CD4-positive, alpha-beta memory T cell (primary cell): ENCODE measurements at regions not wholly inside any gene's neighbourhood (a gene's known extent, or its start where the extent isn't known, plus 50 kb on each side); places are given as distances from the start of the nearest gene placed in this dataset.
"Not testable (repeated sequence)": the region's sequence is repeated elsewhere in the genome, so short reads cannot be mapped to it uniquely, and the experiment has no call there.

Experiments used
- CTCF ChIA-PET: fragments of 350-600 bp; sonication (Branson Sonifier 250); formaldehyde crosslinking; loops from one replicate; lab custom pipeline; 2021; ENCODE audit warnings: inconsistent platforms; ENCODE audit not compliant: partially characterized antibody; lab: Charles Lee
- POLR2A ChIA-PET: fragments of 350-600 bp; sonication (Branson Sonifier 250); formaldehyde crosslinking; loops from one replicate; lab custom pipeline; 2021; ENCODE audit not compliant: partially characterized antibody; lab: Charles Lee
- DNase-seq, 5 donors: peaks; one replicate each; pipeline versions ENCODE4 v3.0.0 to v3.0.0-alpha.2; 2020 to 2022; ENCODE audit warnings: mixed read lengths in 1 of 5
- H3K27ac ChIP-seq: one replicate; pipeline ENCODE4 v1.7.0; 2013; ENCODE audit warnings: low read depth, low read length
- H3K27me3 ChIP-seq: 2 replicates; pipeline ENCODE4 v1.7.0; 2013; ENCODE audit warnings: mild to moderate bottlenecking, low read length, moderate library complexity; ENCODE audit not compliant: insufficient read depth
- H3K36me3 ChIP-seq: 2 replicates; pipeline ENCODE4 v1.7.0; 2013; ENCODE audit warnings: mild to moderate bottlenecking, low read length, moderate library complexity; ENCODE audit not compliant: insufficient read depth
- H3K4me1 ChIP-seq: 2 replicates; pipeline ENCODE4 v1.7.0; 2013; ENCODE audit warnings: mild to moderate bottlenecking, low read length, moderate library complexity; ENCODE audit not compliant: insufficient read depth
- H3K4me3 ChIP-seq, 2 donors: one replicate each; pipeline ENCODE4 v1.7.0; 2013; ENCODE audit warnings: low read length in 2 of 2, mild to moderate bottlenecking in 1 of 2
- H3K9me3 ChIP-seq, 2 donors: one replicate each; pipeline ENCODE4 v1.7.0; 2013; ENCODE audit warnings: low read length in 2 of 2, control low read depth in 1 of 2; ENCODE audit not compliant: control insufficient read depth in 1 of 2
- H3K27ac Mint-ChIP-seq, 7 donors: one replicate each; pipeline ENCODE4 v1.8.0; 2020 to 2021; ENCODE audit warnings: mixed read lengths in 7 of 7, mild to moderate bottlenecking in 6 of 7, inconsistent platforms in 3 of 7, moderate library complexity in 3 of 7
- H3K27me3 Mint-ChIP-seq, 2 donors: one replicate each; pipeline ENCODE4 v1.8.0; 2020 to 2021; ENCODE audit warnings: mixed read lengths in 2 of 2
- H3K36me3 Mint-ChIP-seq, 2 donors: one replicate each; pipeline ENCODE4 v1.8.0; 2020 to 2021; ENCODE audit warnings: mixed read lengths in 2 of 2, inconsistent platforms in 1 of 2, mild to moderate bottlenecking in 1 of 2
- H3K4me1 Mint-ChIP-seq, 4 donors: one replicate each; pipeline ENCODE4 v1.8.0; 2020 to 2021; ENCODE audit warnings: mixed read lengths in 4 of 4, mild to moderate bottlenecking in 1 of 4
- H3K4me3 Mint-ChIP-seq, 8 donors: one replicate each; pipeline ENCODE4 v1.8.0; 2020 to 2021; ENCODE audit warnings: mixed read lengths in 8 of 8, mild to moderate bottlenecking in 7 of 8, moderate library complexity in 6 of 8, inconsistent platforms in 3 of 8
- H3K9me3 Mint-ChIP-seq, 8 donors: one replicate each; pipeline ENCODE4 v1.8.0; 2020 to 2021; ENCODE audit warnings: mixed read lengths in 8 of 8, mild to moderate bottlenecking in 5 of 8, inconsistent platforms in 3 of 8, moderate library complexity in 1 of 8
- intact Hi-C: fragments of 100-400 bp; cut with micrococcal nuclease; formaldehyde crosslinking; loops from one replicate; pipeline ENCODE4 v1.15.1; 2023

GRCh38 chr4:145277011-145277410, 96.6 kb upstream of the OTUD4 start:
- Mint-ChIP-seq H3K4me1 (no peaks in the 10 kb centered on the region), H3K27me3 (peaks cover 2 to 4% of the 10 kb centered on the region in 2 donors), H3K9me3 (no peaks in the 10 kb centered on the region), H3K27ac (no peak overlapping the region), H3K36me3 (no peaks in the 10 kb centered on the region), H3K4me3 (no peak overlapping the region)
- Histone ChIP-seq H3K4me3 (no peak overlapping the region), H3K27me3 (peaks cover 6% of the 10 kb centered on the region), H3K27ac (no peak overlapping the region), H3K36me3 (no peaks in the 10 kb centered on the region), H3K4me1 (no peaks in the 10 kb centered on the region), H3K9me3 (no peaks in the 10 kb centered on the region)
- intact Hi-C loops = no loop called here
- DNase-seq = no peak
- CTCF ChIA-PET = no interaction called here
- POLR2A ChIA-PET = no interaction called here

GRCh38 chr4:145276050-145276449, 95.7 kb upstream of the OTUD4 start:
- Histone ChIP-seq H3K4me1 (no peaks in the 10 kb centered on the region), H3K27me3 (peaks cover 6% of the 10 kb centered on the region), H3K9me3 (no peaks in the 10 kb centered on the region), H3K36me3 (no peaks in the 10 kb centered on the region), H3K27ac (no peak overlapping the region), H3K4me3 (no peak overlapping the region)
- no peak for DNase-seq
- Mint-ChIP-seq H3K36me3 (no peaks in the 10 kb centered on the region), H3K27me3 (peaks cover 2 to 4% of the 10 kb centered on the region in 2 donors), H3K27ac (no peak overlapping the region), H3K9me3 (no peaks in the 10 kb centered on the region), H3K4me1 (no peaks in the 10 kb centered on the region), H3K4me3 (no peak overlapping the region)
- ChIA-PET POLR2A (no interaction called here), CTCF (no interaction called here)
- intact Hi-C loops = no loop called here

GRCh38 chr4:145271194-145271593, 90.8 kb upstream of the OTUD4 start:
- Histone ChIP-seq H3K27me3 (no peaks in the 10 kb centered on the region), H3K9me3 (no peaks in the 10 kb centered on the region), H3K4me3 (no peak overlapping the region), H3K36me3 (no peaks in the 10 kb centered on the region), H3K4me1 (no peaks in the 10 kb centered on the region), H3K27ac (no peak overlapping the region)
- CTCF ChIA-PET = no interaction called here
- Mint-ChIP-seq H3K27me3 (no peaks in the 10 kb centered on the region), H3K36me3 (no peaks in the 10 kb centered on the region), H3K4me1 (no peaks in the 10 kb centered on the region), H3K9me3 (no peaks in the 10 kb centered on the region), H3K27ac (no peak overlapping the region), H3K4me3 (no peak overlapping the region)
- intact Hi-C loops = no loop called here
- POLR2A ChIA-PET = no interaction called here
- DNase-seq = no peak

GRCh38 chr4:145266881-145267280, 86.5 kb upstream of the OTUD4 start:
- no peak overlapping the region for H3K4me3 Mint-ChIP-seq
- no peaks in the 10 kb centered on the region for H3K36me3 ChIP-seq
- intact Hi-C loops = no loop called here
- no peaks in the 10 kb centered on the region for H3K4me1 ChIP-seq
- no peaks in the 10 kb centered on the region for H3K4me1 Mint-ChIP-seq
- no peak overlapping the region for H3K27ac ChIP-seq
- H3K36me3 Mint-ChIP-seq = no peaks in the 10 kb centered on the region
- ChIA-PET POLR2A (no interaction called here), CTCF (no interaction called here)
- H3K27ac Mint-ChIP-seq = no peak overlapping the region
- no peaks in the 10 kb centered on the region for H3K27me3 Mint-ChIP-seq
- no peaks in the 10 kb centered on the region for H3K9me3 ChIP-seq
- no peak overlapping the region for H3K4me3 ChIP-seq
- peaks cover 0 to under 1% (median 0%) of the 10 kb centered on the region in 8 donors for H3K9me3 Mint-ChIP-seq
- no peak for DNase-seq
- no peaks in the 10 kb centered on the region for H3K27me3 ChIP-seq

- no peak overlapping the region for H3K4me3 Mint-ChIP-seq
- no peak for DNase-seq
- H3K36me3 ChIP-seq = no peaks in the 10 kb centered on the region
- peaks cover 0 to 12% (median 4%) of the 10 kb centered on the region in 8 donors for H3K9me3 Mint-ChIP-seq
- no peak overlapping the region for H3K27ac ChIP-seq
- no peaks in the 10 kb centered on the region for H3K27me3 ChIP-seq
- H3K27ac Mint-ChIP-seq = no peak overlapping the region
- H3K27me3 Mint-ChIP-seq = peaks cover 2 to 5% of the 10 kb centered on the region in 2 donors
- ChIA-PET CTCF (no interaction called here), POLR2A (no interaction called here)
- no peaks in the 10 kb centered on the region for H3K4me1 Mint-ChIP-seq
- no peak overlapping the region for H3K4me3 ChIP-seq
- H3K36me3 Mint-ChIP-seq = no peaks in the 10 kb centered on the region
- no peaks in the 10 kb centered on the region for H3K9me3 ChIP-seq
- intact Hi-C loops = no loop called here
- H3K4me1 ChIP-seq = no peaks in the 10 kb centered on the region
These were observed 79.7 kb upstream of the OTUD4 start for GRCh38 chr4:145260091-145260490.

GRCh38 chr4:145255311-145255710, 74.9 kb upstream of the OTUD4 start:
- H3K4me1 ChIP-seq, H3K4me3 ChIP-seq, POLR2A ChIA-PET, H3K9me3 Mint-ChIP-seq, intact Hi-C loops, H3K36me3 ChIP-seq, H3K9me3 ChIP-seq, CTCF ChIA-PET, H3K27ac ChIP-seq, H3K4me1 Mint-ChIP-seq, H3K4me3 Mint-ChIP-seq, H3K27ac Mint-ChIP-seq, H3K27me3 ChIP-seq, H3K36me3 Mint-ChIP-seq, DNase-seq: not testable (repeated sequence)
- peaks cover 5 to 10% of the 10 kb centered on the region in 2 donors for H3K27me3 Mint-ChIP-seq

GRCh38 chr4:145252190-145252589, 71.8 kb upstream of the OTUD4 start:
- H3K27ac ChIP-seq = no peak overlapping the region
- CTCF ChIA-PET = no interaction called here
- POLR2A ChIA-PET = no interaction called here
- H3K4me3 ChIP-seq = no peak overlapping the region
- no peaks in the 10 kb centered on the region for H3K4me1 Mint-ChIP-seq
- no peak overlapping the region for H3K27ac Mint-ChIP-seq
- H3K9me3 Mint-ChIP-seq = no peaks in the 10 kb centered on the region
- DNase-seq = no peak
- no peak overlapping the region for H3K4me3 Mint-ChIP-seq
- H3K4me1 ChIP-seq = no peaks in the 10 kb centered on the region
- H3K9me3 ChIP-seq = no peaks in the 10 kb centered on the region
- H3K36me3 Mint-ChIP-seq = no peaks in the 10 kb centered on the region
- H3K36me3 ChIP-seq = no peaks in the 10 kb centered on the region
- H3K27me3 ChIP-seq = no peaks in the 10 kb centered on the region
- intact Hi-C loops = no loop called here
- H3K27me3 Mint-ChIP-seq = peaks cover 10 to 18% of the 10 kb centered on the region in 2 donors

- no peak overlapping the region for H3K4me3 Mint-ChIP-seq
- H3K4me3 ChIP-seq = no peak overlapping the region
- intact Hi-C loops = no loop called here
- H3K4me1 Mint-ChIP-seq = no peaks in the 10 kb centered on the region
- POLR2A ChIA-PET = no interaction called here
- CTCF ChIA-PET = no interaction called here
- DNase-seq = no peak
- no peaks in the 10 kb centered on the region for H3K9me3 ChIP-seq
- H3K27me3 ChIP-seq = no peaks in the 10 kb centered on the region
- peaks cover 10 to 18% of the 10 kb centered on the region in 2 donors for H3K27me3 Mint-ChIP-seq
- no peak overlapping the region for H3K27ac ChIP-seq
- no peaks in the 10 kb centered on the region for H3K4me1 ChIP-seq
- no peak overlapping the region for H3K27ac Mint-ChIP-seq
- H3K36me3 Mint-ChIP-seq = no peaks in the 10 kb centered on the region
- H3K36me3 ChIP-seq = no peaks in the 10 kb centered on the region
- H3K9me3 Mint-ChIP-seq = no peaks in the 10 kb centered on the region
These were observed 71.0 kb upstream of the OTUD4 start for GRCh38 chr4:145251391-145251790.
